Mesothelial cell of epicardium (in vitro differentiated cells): ENCODE measurements at regions not wholly inside any gene's neighbourhood (a gene's known extent, or its start where the extent isn't known, plus 50 kb on each side); places are given as distances from the start of the nearest gene placed in this dataset.

ENCODE experiments used
- DNase-seq, 2 experiments: peaks; one replicate each; pipeline ENCODE4 v3.0.0; 2021; ENCODE audit warnings: low spot score in 2 of 2; ENCODE audit not compliant: unreplicated experiment in 2 of 2
- H3K27ac Mint-ChIP-seq: 2 replicates; pipeline ENCODE4 v1.8.0; 2021; ENCODE audit warnings: mixed read lengths
- H3K27me3 Mint-ChIP-seq: 2 replicates; pipeline ENCODE4 v1.8.0; 2021; ENCODE audit warnings: low read depth, mixed read lengths
- H3K36me3 Mint-ChIP-seq: 2 replicates; pipeline ENCODE4 v1.8.0; 2021; ENCODE audit warnings: mixed read lengths
- H3K4me1 Mint-ChIP-seq: 2 replicates; pipeline ENCODE4 v1.8.0; 2021; ENCODE audit warnings: mixed read lengths
- H3K4me3 Mint-ChIP-seq: 2 replicates; pipeline ENCODE4 v1.8.0; 2021; ENCODE audit warnings: mild to moderate bottlenecking, moderate library complexity, mixed read lengths
- H3K9me3 Mint-ChIP-seq: 2 replicates; pipeline ENCODE4 v1.8.0; 2021; ENCODE audit warnings: mixed read lengths
- CTCF ChIP-seq: fragments of 200-600 bp; sonication (generic); IDR thresholded peaks from one replicate; pipeline ENCODE4 v1.5.0; 2021; ENCODE audit warnings: antibody characterized with exemption; ENCODE audit not compliant: unreplicated experiment

- no peak for DNase-seq
- Mint-ChIP-seq H3K27ac (no peak overlapping the region), H3K9me3 (peaks cover 58% of the 10 kb centered on the region), H3K4me1 (no peaks in the 10 kb centered on the region), H3K4me3 (no peak overlapping the region), H3K36me3 (no peaks in the 10 kb centered on the region), H3K27me3 (no peaks in the 10 kb centered on the region)
- TF ChIP-seq CTCF = no peak
These were observed 918.7 kb upstream of the POU3F4 start for GRCh38 chrX:82589410-82589809.

- Mint-ChIP-seq H3K27me3 (no peaks in the 10 kb centered on the region), H3K27ac (no peak overlapping the region)
These were observed 916.7 kb upstream of the POU3F4 start for GRCh38 chrX:82591421-82591820.

GRCh38 chrX:82626978-82627377 is 881.1 kb upstream of the POU3F4 start:
- H3K27me3 Mint-ChIP-seq = no peaks in the 10 kb centered on the region
- peaks cover 82% of the 10 kb centered on the region for H3K9me3 Mint-ChIP-seq
- H3K4me3 Mint-ChIP-seq = no peak overlapping the region
- H3K4me1 Mint-ChIP-seq = no peaks in the 10 kb centered on the region
- H3K36me3 Mint-ChIP-seq = no peaks in the 10 kb centered on the region
- TF ChIP-seq CTCF = no peak
- DNase-seq = no peak
- no peak overlapping the region for H3K27ac Mint-ChIP-seq

More at GRCh38 chrX:82591421-82591820, 916.7 kb upstream of the POU3F4 start:
- Mint-ChIP-seq H3K36me3 (no peaks in the 10 kb centered on the region), H3K4me3 (no peak overlapping the region), H3K4me1 (no peaks in the 10 kb centered on the region), H3K9me3 (peaks cover 49% of the 10 kb centered on the region)
- TF ChIP-seq CTCF = no peak
- no peak for DNase-seq

- Mint-ChIP-seq H3K27ac (no peak overlapping the region), H3K36me3 (no peaks in the 10 kb centered on the region), H3K27me3 (no peaks in the 10 kb centered on the region), H3K9me3 (peaks cover 79% of the 10 kb centered on the region), H3K4me1 (no peaks in the 10 kb centered on the region), H3K4me3 (no peak overlapping the region)
- DNase-seq = no peak
- no peak for TF ChIP-seq CTCF
These were observed 880.5 kb upstream of the POU3F4 start for GRCh38 chrX:82627568-82627967.

- no peaks in the 10 kb centered on the region for H3K36me3 Mint-ChIP-seq
- peaks cover 74% of the 10 kb centered on the region for H3K9me3 Mint-ChIP-seq
- no peak overlapping the region for H3K27ac Mint-ChIP-seq
- H3K4me1 Mint-ChIP-seq = no peaks in the 10 kb centered on the region
- TF ChIP-seq CTCF = no peak
- no peak overlapping the region for H3K4me3 Mint-ChIP-seq
- no peaks in the 10 kb centered on the region for H3K27me3 Mint-ChIP-seq
- no peak for DNase-seq
These were observed 860.0 kb upstream of the POU3F4 start for GRCh38 chrX:82648062-82648461.

- DNase-seq = no peak
- Mint-ChIP-seq H3K36me3 (no peaks in the 10 kb centered on the region), H3K27me3 (no peaks in the 10 kb centered on the region), H3K27ac (no peak overlapping the region), H3K9me3 (peaks cover 68% of the 10 kb centered on the region), H3K4me1 (no peaks in the 10 kb centered on the region), H3K4me3 (no peak overlapping the region)
- TF ChIP-seq CTCF = no peak
These were observed 858.4 kb upstream of the POU3F4 start for GRCh38 chrX:82649645-82650044.
